MM.1S (cell line): ENCODE measurements at regions not wholly inside any gene's neighbourhood (a gene's known extent, or its start where the extent isn't known, plus 50 kb on each side); places are given as distances from the start of the nearest gene placed in this dataset.

Source experiments
- CTCF ChIP-seq: fragments of 300-600 bp; sonication (generic); IDR thresholded peaks from 2 replicates; pipeline ENCODE4 v1.5.1; 2016; ENCODE audit warnings: antibody characterized with exemption, low read length, mixed read lengths
- EZH2 ChIP-seq: fragments of 300-600 bp; sonication (generic); optimal IDR thresholded peaks from 2 replicates; pipeline ENCODE3; 2017; ENCODE audit warnings: low read depth, mild to moderate bottlenecking, antibody characterized with exemption, low read length, mixed read lengths
- EZH2phosphoT487 ChIP-seq: fragments of 300-600 bp; sonication (generic); IDR thresholded peaks from 2 replicates; pipeline ENCODE4 v1.6.1; 2018; ENCODE audit warnings: antibody characterized with exemption, low read length

GRCh38 chr6:106849676-106850332, 124.7 kb downstream of the CD24 start:
- TF ChIP-seq CTCF, result no peak
- TF ChIP-seq EZH2phosphoT487, result no peak
- TF ChIP-seq EZH2, result no peak
